Heart left ventricle (tissue), 13 donors: ENCODE measurements at regions not wholly inside any gene's neighbourhood (a gene's known extent, or its start where the extent isn't known, plus 50 kb on each side); places are given as distances from the start of the nearest gene placed in this dataset.
"Not testable (repeated sequence)": the region's sequence is repeated elsewhere in the genome, so short reads cannot be mapped to it uniquely, and the experiment has no call there.

Source experiments
- POLR2A ChIP-seq, 2 donors: fragments of 450-650 bp; IDR thresholded peaks; one replicate each; pipeline ENCODE4 v1.6.1; 2017; ENCODE audit warnings: antibody characterized with exemption in 2 of 2, mild to moderate bottlenecking in 2 of 2, moderate library complexity in 2 of 2
- TF ChIP-seq, protein P1 (sequence below), 12 donors: fragments of 200-600 bp; sonication (generic) in 4 of 12; IDR thresholded peaks; one replicate each; pipeline versions ENCODE4 v1.5.0 to v1.8.0; 2018 to 2022; ENCODE audit warnings: antibody characterized with exemption in 12 of 12, mild to moderate bottlenecking in 5 of 12
- donor health status: ischemic (EF 13 %, LVEDD 7.1; RV severe dilation, severe dysfunction).
- donor health status: DM: no; HTN: yes; CAD: no.
- donor health status: DM: no; HTN: no; CAD: no.
- donor health status: ischemic (EF 25% LVEDD 6.9; RV normal size, moderate dysfunction).
- donor health status: ischemic (EF 25% LVEDD 5.7; RV mildly dilated, moderate dysfunction).
- donor health status: ischemic (EF 35%, LVEDD 5.7; RV mildly dilated, moderate dysfunction).
- donor health status: nonischemic (EF 11% LVEDD 7.7; RV severe dilation, severe dysfunction).
- donor health status: DM: yes; HTN: yes; CAD: no.
- donor health status: PGD.
- donor health status: ischemic (EF 29% LVEDD 5.4; RV normal size, mild dysfunction).
- donor health status: nonischemic (EF 23%, LVEDD 6.1; RV moderate dilation, normal function).

- not testable (repeated sequence) for TF ChIP-seq POLR2A (IDR thresholded peaks at IDR 0.05)
- TF ChIP-seq, protein P1, sequence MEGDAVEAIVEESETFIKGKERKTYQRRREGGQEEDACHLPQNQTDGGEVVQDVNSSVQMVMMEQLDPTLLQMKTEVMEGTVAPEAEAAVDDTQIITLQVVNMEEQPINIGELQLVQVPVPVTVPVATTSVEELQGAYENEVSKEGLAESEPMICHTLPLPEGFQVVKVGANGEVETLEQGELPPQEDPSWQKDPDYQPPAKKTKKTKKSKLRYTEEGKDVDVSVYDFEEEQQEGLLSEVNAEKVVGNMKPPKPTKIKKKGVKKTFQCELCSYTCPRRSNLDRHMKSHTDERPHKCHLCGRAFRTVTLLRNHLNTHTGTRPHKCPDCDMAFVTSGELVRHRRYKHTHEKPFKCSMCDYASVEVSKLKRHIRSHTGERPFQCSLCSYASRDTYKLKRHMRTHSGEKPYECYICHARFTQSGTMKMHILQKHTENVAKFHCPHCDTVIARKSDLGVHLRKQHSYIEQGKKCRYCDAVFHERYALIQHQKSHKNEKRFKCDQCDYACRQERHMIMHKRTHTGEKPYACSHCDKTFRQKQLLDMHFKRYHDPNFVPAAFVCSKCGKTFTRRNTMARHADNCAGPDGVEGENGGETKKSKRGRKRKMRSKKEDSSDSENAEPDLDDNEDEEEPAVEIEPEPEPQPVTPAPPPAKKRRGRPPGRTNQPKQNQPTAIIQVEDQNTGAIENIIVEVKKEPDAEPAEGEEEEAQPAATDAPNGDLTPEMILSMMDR (IDR thresholded peaks at IDR 0.05), result not testable (repeated sequence)
Observed at GRCh38 chr5:20875726-20876125, 887.7 kb upstream of the CDH18 start.
